ENCODE measurements at regions not wholly inside any gene's neighbourhood (a gene's known extent, or its start where the extent isn't known, plus 50 kb on each side); places are given as distances from the start of the nearest gene placed in this dataset.

DNA sequence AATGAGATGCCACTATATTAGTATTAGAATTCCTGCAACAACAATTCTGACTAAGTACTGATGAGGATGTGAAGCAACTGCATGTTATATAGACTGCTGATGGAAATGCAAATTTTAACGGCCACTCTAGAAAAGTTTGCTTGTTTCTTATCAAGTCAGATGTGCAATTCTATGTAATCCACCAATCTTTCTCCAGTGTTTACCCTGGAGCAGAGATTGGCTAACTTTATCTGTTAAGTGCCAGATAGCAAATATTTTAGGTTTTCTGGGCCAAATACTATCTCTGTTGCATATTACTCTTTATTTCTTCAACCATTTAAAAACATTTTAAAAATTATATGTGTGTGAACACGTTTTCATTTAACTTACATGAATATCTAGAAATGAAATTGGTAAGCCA, 586.9 kb downstream of the FAM181B start (continued):
- TF ChIP-seq RNF2 (IDR thresholded peaks at IDR 0.05; ENCODE audit: borderline replicate concordance, low read depth, low read length, missing control alignments, poor library complexity, severe bottlenecking) (no peak), POLR2A (IDR thresholded peaks at IDR 0.05; ENCODE audit: control extremely low read depth in 1 of 2, low read depth in 2 of 2, low read length in 2 of 2) (no peak)

Measured in H1 (cell line).